GM12872 (cell line): ENCODE measurements at regions not wholly inside any gene's neighbourhood (a gene's known extent, or its start where the extent isn't known, plus 50 kb on each side); places are given as distances from the start of the nearest gene placed in this dataset.
A peak's percentile ranks its signal among the peaks of the same experiment; 100 is the strongest.

Source experiments
- TF ChIP-seq, protein P1 (sequence below): IDR thresholded peaks from 3 replicates; pipeline ENCODE4 v1.5.1; 2011; ENCODE audit warnings: low read depth, mild to moderate bottlenecking, low read length, moderate library complexity; ENCODE audit not compliant: insufficient read depth

DNA sequence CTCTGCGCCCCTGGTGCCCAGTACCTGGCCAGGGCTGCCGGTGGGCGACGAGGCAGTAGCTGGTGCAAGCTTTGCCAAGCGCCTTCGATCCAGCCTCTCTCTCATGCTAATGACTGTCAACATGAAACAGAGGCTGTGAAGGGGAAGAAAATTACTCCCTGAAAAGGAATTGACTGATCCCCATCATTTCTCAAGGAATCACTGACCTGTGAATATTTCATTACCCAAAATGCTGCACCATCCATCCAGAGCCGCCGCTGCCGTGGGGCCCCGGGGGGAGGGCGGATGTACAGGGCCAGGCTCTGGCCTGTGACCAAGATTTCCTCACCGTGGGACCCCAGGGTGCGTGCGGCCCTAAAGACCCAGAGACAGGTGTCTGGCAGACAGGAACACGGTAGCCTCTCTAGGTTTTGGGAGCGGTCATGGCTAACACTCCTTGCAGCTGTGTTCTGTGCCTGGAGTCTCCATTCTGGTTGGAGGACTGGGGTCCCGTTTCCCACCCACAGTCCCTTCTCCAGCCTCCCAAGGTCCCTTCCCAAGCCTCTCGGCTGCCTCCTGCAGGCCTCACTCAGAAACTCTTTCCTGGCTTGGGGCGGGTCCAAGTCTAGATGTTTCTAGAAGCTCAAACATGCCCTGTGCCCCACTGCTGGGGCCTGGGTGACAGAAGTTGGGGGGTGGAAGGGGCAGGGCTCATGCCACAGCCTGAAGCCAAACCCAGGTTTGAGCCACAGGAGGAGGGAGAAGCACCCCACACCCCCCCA, 73.3 kb downstream of the ENGASE start:
- TF ChIP-seq, protein P1, sequence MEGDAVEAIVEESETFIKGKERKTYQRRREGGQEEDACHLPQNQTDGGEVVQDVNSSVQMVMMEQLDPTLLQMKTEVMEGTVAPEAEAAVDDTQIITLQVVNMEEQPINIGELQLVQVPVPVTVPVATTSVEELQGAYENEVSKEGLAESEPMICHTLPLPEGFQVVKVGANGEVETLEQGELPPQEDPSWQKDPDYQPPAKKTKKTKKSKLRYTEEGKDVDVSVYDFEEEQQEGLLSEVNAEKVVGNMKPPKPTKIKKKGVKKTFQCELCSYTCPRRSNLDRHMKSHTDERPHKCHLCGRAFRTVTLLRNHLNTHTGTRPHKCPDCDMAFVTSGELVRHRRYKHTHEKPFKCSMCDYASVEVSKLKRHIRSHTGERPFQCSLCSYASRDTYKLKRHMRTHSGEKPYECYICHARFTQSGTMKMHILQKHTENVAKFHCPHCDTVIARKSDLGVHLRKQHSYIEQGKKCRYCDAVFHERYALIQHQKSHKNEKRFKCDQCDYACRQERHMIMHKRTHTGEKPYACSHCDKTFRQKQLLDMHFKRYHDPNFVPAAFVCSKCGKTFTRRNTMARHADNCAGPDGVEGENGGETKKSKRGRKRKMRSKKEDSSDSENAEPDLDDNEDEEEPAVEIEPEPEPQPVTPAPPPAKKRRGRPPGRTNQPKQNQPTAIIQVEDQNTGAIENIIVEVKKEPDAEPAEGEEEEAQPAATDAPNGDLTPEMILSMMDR = peak; percentile 24; the same call in 2 of the 3 replicates

DNA sequence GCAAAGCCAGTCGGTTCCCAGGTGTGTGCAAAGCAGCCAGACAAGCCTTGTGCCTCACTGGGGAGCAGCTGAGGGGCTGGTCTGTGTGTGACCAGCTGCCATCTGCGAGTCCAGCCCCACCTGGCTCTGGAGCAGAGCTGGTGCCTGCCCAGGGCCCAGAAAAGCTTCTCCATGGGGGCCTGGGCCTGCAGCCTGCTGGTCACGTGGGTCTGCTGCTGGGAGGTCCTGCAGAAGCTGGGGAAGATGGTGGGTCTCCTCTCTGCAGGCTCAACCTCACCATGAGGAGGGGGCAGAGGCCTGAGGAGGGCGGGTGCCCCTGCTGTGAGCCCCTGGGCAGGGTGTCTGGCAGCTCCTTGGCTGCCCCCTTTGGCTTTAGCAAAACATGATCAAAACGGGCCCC, 71.9 kb downstream of the ENGASE start:
- TF ChIP-seq, protein P1 = no peak

DNA sequence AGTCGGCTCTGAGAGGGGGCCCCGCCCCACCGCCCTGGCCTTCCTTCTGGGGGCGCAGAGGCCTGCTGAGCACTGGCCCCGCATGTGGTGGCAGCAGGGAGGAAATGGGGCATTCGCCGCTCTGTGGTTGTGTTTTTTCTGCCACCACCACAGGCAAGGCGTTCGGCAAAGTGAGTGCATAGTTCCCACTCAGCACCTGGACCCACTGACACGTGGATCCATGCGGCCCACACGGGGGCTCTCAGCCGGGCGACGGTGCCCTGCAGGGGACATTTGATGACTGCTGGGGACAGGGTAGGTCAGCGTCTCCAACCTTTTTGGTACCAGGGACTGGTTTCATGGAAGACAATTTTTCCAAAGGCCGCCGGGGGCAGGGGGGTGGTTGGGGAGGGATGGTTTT, 70.9 kb downstream of the ENGASE start:
- TF ChIP-seq, protein P1 = no peak

DNA sequence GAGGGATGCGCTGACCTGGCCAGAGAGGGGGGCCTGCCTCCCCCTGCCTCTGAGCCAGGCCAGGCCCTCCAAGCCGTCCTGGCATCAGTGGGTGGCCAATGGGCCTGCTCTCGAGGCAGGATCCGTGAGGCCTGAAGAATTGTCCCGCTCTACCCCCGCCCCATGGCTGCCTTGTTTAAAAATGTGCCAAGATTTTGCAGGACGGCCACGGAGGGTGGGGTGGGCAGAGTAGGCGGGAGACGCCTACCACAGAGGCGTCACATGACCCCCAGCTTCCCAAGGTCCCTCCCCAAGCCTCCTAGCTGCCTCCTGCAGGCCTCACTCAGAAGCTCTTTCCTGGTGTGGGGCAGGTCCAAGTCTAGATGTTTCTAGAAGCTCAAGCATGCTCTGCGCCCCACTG, 69.5 kb downstream of the ENGASE start:
- TF ChIP-seq, protein P1 = no peak

DNA sequence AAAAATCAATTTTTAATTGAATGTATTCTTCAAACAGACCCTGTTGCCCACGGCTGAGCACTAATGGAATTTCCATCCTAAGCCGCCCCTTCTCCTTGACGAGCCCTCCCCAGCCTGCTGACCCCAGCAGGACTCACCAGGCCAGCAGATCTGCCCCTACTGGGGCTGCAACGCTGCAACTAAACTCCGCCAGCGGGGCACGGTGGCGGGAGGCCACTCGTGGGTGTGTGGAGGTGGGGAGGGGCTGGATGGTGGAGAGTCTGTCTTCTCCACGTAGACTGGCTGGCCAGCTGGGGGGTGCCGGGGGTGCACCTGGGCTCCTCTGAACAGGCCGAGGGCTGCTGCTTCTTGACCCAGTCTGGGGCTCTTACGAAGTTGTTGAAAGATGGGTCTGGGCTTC, 67.8 kb downstream of the ENGASE start:
- TF ChIP-seq, protein P1 = no peak

DNA sequence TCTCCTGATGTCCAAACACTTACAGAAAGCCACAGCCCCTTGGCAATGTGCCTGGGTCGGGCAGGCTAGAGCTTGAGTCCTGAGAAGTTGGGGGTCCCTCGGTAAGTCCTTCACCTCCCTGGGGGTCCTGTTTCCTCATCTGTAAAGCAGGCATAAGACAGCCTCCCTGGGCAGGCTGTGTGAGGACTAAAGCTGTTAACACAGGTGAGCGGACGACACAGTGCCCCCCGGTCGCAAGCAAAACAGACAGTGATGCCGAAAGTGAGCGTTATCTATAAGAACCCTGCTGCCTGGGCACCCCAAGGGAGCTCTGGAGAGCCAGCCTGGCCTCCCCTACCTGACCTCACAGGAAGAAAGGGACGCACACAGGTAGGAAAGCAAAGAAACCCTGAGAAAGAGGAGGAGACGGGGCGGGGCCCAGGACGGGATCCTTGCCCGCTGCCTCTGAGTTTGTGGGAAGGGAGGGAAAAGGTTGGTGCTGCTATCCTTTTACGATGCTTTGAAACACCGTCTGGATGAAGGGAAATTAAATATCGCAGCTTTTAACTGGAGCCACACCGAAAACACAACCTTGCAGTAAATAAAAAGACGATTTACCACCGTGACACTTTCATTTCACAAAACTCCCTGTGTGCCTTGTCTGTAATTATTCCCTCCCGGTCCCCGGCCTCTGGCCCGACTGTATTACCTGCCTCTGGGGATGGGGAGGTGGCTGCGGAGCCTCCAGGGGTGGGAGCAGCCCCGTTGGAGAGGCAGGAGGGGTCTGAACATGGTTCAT, 67.1 kb downstream of the ENGASE start:
- TF ChIP-seq, protein P1 = no peak

DNA sequence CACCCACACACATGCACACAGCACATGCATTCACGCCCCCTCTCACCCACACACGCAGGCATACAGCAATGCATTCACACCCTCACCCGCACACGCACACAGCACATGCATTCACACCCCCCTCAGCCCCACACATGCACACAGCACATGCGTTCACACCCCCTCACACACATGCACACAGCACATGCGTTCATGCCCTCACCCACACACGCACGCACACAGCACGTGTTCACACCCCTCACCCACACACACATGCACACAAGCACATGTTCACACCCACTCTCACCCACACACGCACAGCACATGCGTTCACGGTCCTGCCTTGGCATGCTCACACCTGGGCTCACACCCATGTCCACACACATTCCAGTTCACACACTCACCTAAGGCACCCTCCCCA, 64.2 kb downstream of the ENGASE start:
- TF ChIP-seq, protein P1 = no peak
